ENCODE measurements at regions not wholly inside any gene's neighbourhood (a gene's known extent, or its start where the extent isn't known, plus 50 kb on each side); places are given as distances from the start of the nearest gene placed in this dataset.
A peak's percentile ranks its signal among the peaks of the same experiment; 100 is the strongest.
"Not testable (repeated sequence)": the region's sequence is repeated elsewhere in the genome, so short reads cannot be mapped to it uniquely, and the experiment has no call there.

GRCh38 chr11:39462506-39462905 lies 1996.9 kb downstream of the LRRC4C start:
- FAIRE-seq, result no peak

- no peak for FAIRE-seq
These were observed 1998.4 kb downstream of the LRRC4C start for GRCh38 chr11:39461066-39461465.

- FAIRE-seq, result no peak
These were observed 1999.8 kb downstream of the LRRC4C start for GRCh38 chr11:39459606-39460005.

GRCh38 chr11:39458481-39458880 lies 2001.0 kb downstream of the LRRC4C start:
- FAIRE-seq, result no peak

GRCh38 chr11:39443424-39444022 lies 2015.9 kb downstream of the LRRC4C start:
- FAIRE-seq, result no peak

- FAIRE-seq, result no peak
These were observed 2017.3 kb downstream of the LRRC4C start for GRCh38 chr11:39442177-39442576.

- FAIRE-seq, result no peak
These were observed 2023.8 kb downstream of the LRRC4C start for GRCh38 chr11:39435641-39436040.

GRCh38 chr11:39434466-39434865 lies 2025.0 kb downstream of the LRRC4C start:
- FAIRE-seq, result no peak

- FAIRE-seq, result no peak
These were observed 2026.5 kb downstream of the LRRC4C start for GRCh38 chr11:39432929-39433328.

- no peak for FAIRE-seq
These were observed 2034.2 kb downstream of the LRRC4C start for GRCh38 chr11:39425226-39425625.

GRCh38 chr11:39412117-39412516 lies 2047.3 kb downstream of the LRRC4C start:
- no peak for FAIRE-seq

GRCh38 chr11:39385911-39386310 lies 2073.5 kb downstream of the LRRC4C start:
- no peak for FAIRE-seq

GRCh38 chr11:39374963-39375698 lies 2084.3 kb downstream of the LRRC4C start:
- FAIRE-seq, result no peak

- no peak for FAIRE-seq
These were observed 2091.9 kb downstream of the LRRC4C start for GRCh38 chr11:39367534-39367933.

GRCh38 chr11:39365809-39366436 lies 2093.5 kb downstream of the LRRC4C start:
- no peak for FAIRE-seq

GRCh38 chr11:39363571-39363970 lies 2095.9 kb downstream of the LRRC4C start:
- FAIRE-seq, result no peak

- no peak for FAIRE-seq
These were observed 2097.9 kb downstream of the LRRC4C start for GRCh38 chr11:39361557-39361956.

GRCh38 chr11:39345834-39346442 lies 2113.5 kb downstream of the LRRC4C start:
- no peak for FAIRE-seq

- FAIRE-seq, result no peak
These were observed 2118.0 kb downstream of the LRRC4C start for GRCh38 chr11:39341461-39341860.

- FAIRE-seq, result not testable (repeated sequence)
These were observed 2126.4 kb downstream of the LRRC4C start for GRCh38 chr11:39333006-39333405.

- no peak for FAIRE-seq
These were observed 2132.2 kb downstream of the LRRC4C start for GRCh38 chr11:39327302-39327701.

GRCh38 chr11:39311888-39312287 lies 2147.6 kb downstream of the LRRC4C start:
- FAIRE-seq, result not testable (repeated sequence)

- FAIRE-seq, result no peak
These were observed 2154.9 kb downstream of the LRRC4C start for GRCh38 chr11:39304586-39304985.

- FAIRE-seq, result peak; percentile 24
These were observed 2164.8 kb downstream of the LRRC4C start for GRCh38 chr11:39294648-39295047.
